DND-41 (cell line): ENCODE measurements at regions not wholly inside any gene's neighbourhood (a gene's known extent, or its start where the extent isn't known, plus 50 kb on each side); places are given as distances from the start of the nearest gene placed in this dataset.

ENCODE experiments used
- ATAC-seq: fragments of 200-7000 bp; cut with Tn5 transposase; 3 replicates; pipeline ENCODE4 v1.9.1; 2021; ENCODE audit warnings: low read depth; ENCODE audit not compliant: insufficient read depth
- DNase-seq: peaks from one replicate; pipeline ENCODE4 v3.0.0-alpha.2; 2020
- H2AFZ ChIP-seq: 2 replicates; pipeline ENCODE4 v1.6.0; 2012; ENCODE audit warnings: low read depth, low read length
- H3K27ac ChIP-seq: 2 replicates; pipeline ENCODE4 v1.5.1; 2012; ENCODE audit warnings: low read length, inconsistent platforms
- H3K27me3 ChIP-seq: fragments of 200-600 bp; sonication (generic); 2 replicates; pipeline ENCODE4 v1.6.0; 2012; ENCODE audit warnings: low read length, mild to moderate bottlenecking, inconsistent platforms; ENCODE audit not compliant: insufficient read depth, poor library complexity
- H3K36me3 ChIP-seq: 2 replicates; pipeline ENCODE4 v1.5.1; 2012; ENCODE audit warnings: low read length, inconsistent platforms; ENCODE audit not compliant: insufficient read depth
- H3K4me1 ChIP-seq: 2 replicates; pipeline ENCODE4 v1.5.1; 2012; ENCODE audit warnings: mild to moderate bottlenecking, low read length; ENCODE audit not compliant: insufficient read depth
- H3K4me2 ChIP-seq: 2 replicates; pipeline ENCODE4 v1.6.0; 2012; ENCODE audit warnings: mild to moderate bottlenecking, moderate library complexity, low read length, inconsistent platforms; ENCODE audit not compliant: insufficient read depth
- H3K4me3 ChIP-seq, 2 experiments: fragments of 200-600 bp in 1 of 2; shearing (Covaris generic) in 1 of 2; 2 replicates each; pipeline ENCODE4 v1.5.1; 2012 to 2016; ENCODE audit warnings: inconsistent platforms in 2 of 2, low read length in 2 of 2, mild to moderate bottlenecking in 2 of 2, low read depth in 1 of 2, moderate library complexity in 1 of 2
- H3K79me2 ChIP-seq: 2 replicates; pipeline ENCODE4 v1.6.0; 2012; ENCODE audit warnings: low read length, inconsistent platforms; ENCODE audit not compliant: insufficient read depth
- H3K9ac ChIP-seq: 2 replicates; pipeline ENCODE4 v1.6.0; 2012; ENCODE audit warnings: low read depth, mild to moderate bottlenecking, inconsistent platforms, low read length, moderate library complexity
- H3K9me3 ChIP-seq: 2 replicates; pipeline ENCODE4 v1.5.1; 2012; ENCODE audit warnings: low read length, moderate library complexity, mild to moderate bottlenecking, inconsistent platforms; ENCODE audit not compliant: insufficient read depth, severe bottlenecking
- H4K20me1 ChIP-seq: 2 replicates; pipeline ENCODE4 v1.6.0; 2012; ENCODE audit warnings: low read length; ENCODE audit not compliant: insufficient read depth
- CTCF ChIP-seq: IDR thresholded peaks from 2 replicates; pipeline ENCODE4 v1.5.1; 2012; ENCODE audit warnings: borderline replicate concordance, low read length, moderate library complexity, mild to moderate bottlenecking; ENCODE audit not compliant: poor library complexity, severe bottlenecking; ENCODE audit errors: extremely low read depth
- EZH2 ChIP-seq: IDR thresholded peaks from 3 replicates; pipeline ENCODE4 v1.6.1; 2012; ENCODE audit warnings: borderline replicate concordance, low read depth, mild to moderate bottlenecking, moderate library complexity, low read length, inconsistent platforms; ENCODE audit not compliant: severe bottlenecking

DNA sequence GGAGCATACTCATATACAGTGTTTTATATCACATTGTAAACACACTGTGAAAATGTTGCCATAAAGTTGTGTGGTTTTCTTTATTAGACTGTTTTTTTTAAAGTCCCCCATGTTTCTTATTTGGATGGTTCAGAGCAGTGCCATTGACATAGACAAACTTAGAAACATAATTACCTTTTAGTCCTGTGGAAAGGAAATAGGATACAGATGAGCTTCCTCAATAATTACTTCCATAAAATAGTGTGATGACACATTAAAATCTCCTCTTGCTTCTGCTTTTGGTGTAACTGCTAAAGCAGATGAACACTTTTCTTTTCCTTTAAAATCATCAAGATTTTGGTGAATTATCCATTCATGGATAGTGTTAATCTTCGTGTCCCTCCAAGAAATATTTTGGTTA lies 52.9 kb upstream of the LIMCH1 start:
- DNase-seq (no peak), ATAC-seq (no peak)
- no peak for TF ChIP-seq EZH2
- TF ChIP-seq CTCF, result no peak
- Histone ChIP-seq H3K36me3 (no peaks in the 10 kb centered on the region), H3K27me3 (no peaks in the 10 kb centered on the region), H3K4me2 (no peak overlapping the region), H3K9me3 (no peaks in the 10 kb centered on the region), H2AFZ (no peak overlapping the region), H3K79me2 (no peaks in the 10 kb centered on the region), H3K9ac (no peak overlapping the region), H4K20me1 (no peaks in the 10 kb centered on the region), H3K27ac (no peak overlapping the region), H3K4me3 (no peak overlapping the region), H3K4me1 (no peaks in the 10 kb centered on the region)

DNA sequence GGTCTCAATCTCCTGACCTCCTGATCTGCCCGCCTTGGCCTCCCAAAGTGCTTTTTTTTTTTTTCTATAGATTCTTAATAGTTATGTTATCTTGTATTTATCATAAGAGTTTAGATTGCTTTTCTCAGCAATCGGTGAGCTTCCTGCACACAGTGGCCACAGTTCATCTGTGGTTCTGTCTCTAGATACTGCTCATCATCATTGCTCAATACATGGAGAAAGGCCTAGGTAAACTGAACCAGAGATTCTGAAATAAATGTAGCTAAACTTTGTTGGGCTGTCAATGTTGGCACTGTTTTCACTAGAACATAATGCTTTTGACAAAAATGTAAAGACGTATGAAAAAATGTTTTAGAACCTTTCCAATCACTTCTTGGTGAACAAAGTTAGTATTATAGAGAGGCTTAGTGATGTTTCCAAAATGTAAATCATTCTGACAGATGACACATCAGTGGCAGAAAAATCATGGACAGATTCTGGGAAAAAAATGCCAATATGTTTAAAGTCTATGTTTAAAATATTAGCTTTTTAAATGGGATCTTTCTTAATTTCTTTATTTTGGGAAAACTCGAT lies 50.0 kb upstream of the LIMCH1 start:
- H3K36me3 ChIP-seq, result no peaks in the 10 kb centered on the region
- H3K79me2 ChIP-seq, result no peaks in the 10 kb centered on the region
- TF ChIP-seq CTCF (no peak), EZH2 (no peak)
- H3K27ac ChIP-seq, result no peak overlapping the region
- H3K9ac ChIP-seq, result no peak overlapping the region
- no peak for DNase-seq
- no peaks in the 10 kb centered on the region for H3K9me3 ChIP-seq
- no peak overlapping the region for H3K4me2 ChIP-seq
- no peak for ATAC-seq
- no peaks in the 10 kb centered on the region for H3K4me1 ChIP-seq
- no peak overlapping the region for H3K4me3 ChIP-seq
- no peaks in the 10 kb centered on the region for H3K27me3 ChIP-seq
- H4K20me1 ChIP-seq, result no peaks in the 10 kb centered on the region
- no peak overlapping the region for H2AFZ ChIP-seq
